Neural cell (in vitro differentiated cells): ENCODE measurements at regions not wholly inside any gene's neighbourhood (a gene's known extent, or its start where the extent isn't known, plus 50 kb on each side); places are given as distances from the start of the nearest gene placed in this dataset.

Source experiments
- H2AFZ ChIP-seq: fragments of 200-600, 300-800 bp; sonication (generic), shearing (Covaris generic); 2 replicates; pipeline ENCODE4 v1.6.0; 2014; ENCODE audit warnings: low read depth, mild to moderate bottlenecking, antibody characterized with exemption, low read length, moderate library complexity
- H3F3A ChIP-seq: fragments of 200-600 bp; shearing (Covaris generic); 2 replicates; pipeline ENCODE4 v1.6.1; 2016; ENCODE audit warnings: mild to moderate bottlenecking, moderate library complexity, mixed read lengths, antibody characterized with exemption, low read length; ENCODE audit not compliant: insufficient read depth, poor library complexity, severe bottlenecking
- H3K27ac ChIP-seq: fragments of 200-600, 300-800 bp; sonication (generic), shearing (Covaris generic); 2 replicates; pipeline ENCODE4 v1.5.1; 2014; ENCODE audit warnings: mild to moderate bottlenecking, low read length, moderate library complexity
- H3K27me3 ChIP-seq: fragments of 300-800, 200-600 bp; sonication (generic), shearing (Covaris generic); 2 replicates; pipeline ENCODE4 v1.6.0; 2014; ENCODE audit warnings: mild to moderate bottlenecking, low read depth, low read length, moderate library complexity; ENCODE audit not compliant: insufficient read depth
- H3K36me3 ChIP-seq: fragments of 300-800, 200-600 bp; sonication (generic), shearing (Covaris generic); 2 replicates; pipeline ENCODE4 v1.5.1; 2014; ENCODE audit warnings: mild to moderate bottlenecking, antibody characterized with exemption, low read length, moderate library complexity; ENCODE audit not compliant: insufficient read depth
- H3K4me2 ChIP-seq: fragments of 300-800, 200-600 bp; sonication (generic), shearing (Covaris generic); 2 replicates; pipeline ENCODE4 v1.6.0; 2014; ENCODE audit warnings: mild to moderate bottlenecking, low read length
- H3K4me3 ChIP-seq: fragments of 300-800, 200-600 bp; sonication (generic), shearing (Covaris generic); 2 replicates; pipeline ENCODE4 v1.5.1; 2014; ENCODE audit warnings: mild to moderate bottlenecking, low read length, moderate library complexity
- H3K79me2 ChIP-seq: fragments of 200-600 bp; shearing (Covaris generic); replicated peaks from 2 replicates; pipeline ENCODE4 v1.6.0; 2014; ENCODE audit warnings: mild to moderate bottlenecking, low read length, moderate library complexity; ENCODE audit not compliant: insufficient read depth
- H3K9ac ChIP-seq: fragments of 300-800, 200-600 bp; sonication (generic), shearing (Covaris generic); 2 replicates; pipeline ENCODE4 v1.6.1; 2016; ENCODE audit warnings: mild to moderate bottlenecking, low read length, mixed read lengths
- H3K9me2 ChIP-seq: fragments of 200-600 bp; shearing (Covaris generic); 2 replicates; pipeline ENCODE4 v1.6.1; 2016; ENCODE audit warnings: mild to moderate bottlenecking, low read length, mixed read lengths; ENCODE audit not compliant: insufficient read depth
- H3K9me3 ChIP-seq: fragments of 200-600, 300-800 bp; sonication (generic), shearing (Covaris generic); 2 replicates; pipeline ENCODE4 v1.6.1; 2016; ENCODE audit warnings: mild to moderate bottlenecking, mixed run types, low read length, moderate library complexity, mixed read lengths
- H4K20me1 ChIP-seq: fragments of 200-600 bp; shearing (Covaris generic); 2 replicates; pipeline ENCODE4 v1.6.1; 2016; ENCODE audit warnings: mild to moderate bottlenecking, mixed run types; ENCODE audit not compliant: insufficient read depth
- CTCF ChIP-seq: fragments of 450-650 bp; IDR thresholded peaks from 2 replicates; pipeline ENCODE4 v1.5.1; 2014; ENCODE audit warnings: antibody characterized with exemption, mild to moderate bottlenecking, moderate library complexity; ENCODE audit not compliant: poor library complexity, severe bottlenecking
- EP300 ChIP-seq: fragments of 450-650 bp; conservative IDR thresholded peaks from 2 replicates; pipeline ENCODE4 v1.6.1; 2014; ENCODE audit warnings: antibody characterized with exemption, mild to moderate bottlenecking, moderate library complexity; ENCODE audit not compliant: poor library complexity, severe bottlenecking
- EZH2 ChIP-seq: fragments of 200-600, 300-800 bp; shearing (Covaris generic), sonication (generic); IDR thresholded peaks from 2 replicates; pipeline ENCODE4 v1.6.1; 2014; ENCODE audit warnings: antibody characterized with exemption, low read length, borderline replicate concordance, mild to moderate bottlenecking; ENCODE audit not compliant: insufficient read depth, poor library complexity, severe bottlenecking
- MXI1 ChIP-seq: fragments of 450-650 bp; conservative IDR thresholded peaks from 2 replicates; pipeline ENCODE4 v1.6.1; 2014; ENCODE audit warnings: antibody characterized with exemption, mild to moderate bottlenecking; ENCODE audit not compliant: poor library complexity, severe bottlenecking
- POLR2AphosphoS5 ChIP-seq: IDR thresholded peaks from 2 replicates; pipeline ENCODE4 v1.6.1; 2012
- RAD21 ChIP-seq: fragments of 450-650 bp; conservative IDR thresholded peaks from 2 replicates; pipeline ENCODE4 v1.6.1; 2014; ENCODE audit warnings: antibody characterized with exemption, mild to moderate bottlenecking, moderate library complexity
- REST ChIP-seq: IDR thresholded peaks from 2 replicates; pipeline ENCODE4 v1.6.1; 2012; ENCODE audit warnings: borderline replicate concordance
- SMC3 ChIP-seq: fragments of 450-650 bp; conservative IDR thresholded peaks from 2 replicates; pipeline ENCODE4 v1.6.1; 2014; ENCODE audit warnings: antibody characterized with exemption, mild to moderate bottlenecking, moderate library complexity; ENCODE audit not compliant: poor library complexity
- TAF1 ChIP-seq: IDR thresholded peaks from 2 replicates; pipeline ENCODE4 v1.6.1; 2012; ENCODE audit warnings: low read depth

GRCh38 chr18:67862069-67862468 lies 345.5 kb upstream of the DSEL start:
- no peaks in the 10 kb centered on the region for H3K36me3 ChIP-seq
- no peaks in the 10 kb centered on the region for H3F3A ChIP-seq
- H3K27me3 ChIP-seq: no peaks in the 10 kb centered on the region
- H3K4me2 ChIP-seq: no peak overlapping the region
- H3K79me2 ChIP-seq: no peaks in the 10 kb centered on the region
- H4K20me1 ChIP-seq: no peaks in the 10 kb centered on the region
- H3K9ac ChIP-seq: no peak overlapping the region
- H2AFZ ChIP-seq: no peak overlapping the region
- H3K9me2 ChIP-seq: no peaks in the 10 kb centered on the region
- H3K4me3 ChIP-seq: no peak overlapping the region
- H3K9me3 ChIP-seq: no peaks in the 10 kb centered on the region
- TF ChIP-seq MXI1: no peak
- TF ChIP-seq REST: no peak
- TF ChIP-seq CTCF: no peak
- no peak for TF ChIP-seq TAF1
- no peak for TF ChIP-seq EP300
- TF ChIP-seq EZH2: no peak
- TF ChIP-seq POLR2AphosphoS5: no peak
- no peak for TF ChIP-seq SMC3
- no peak for TF ChIP-seq RAD21
- H3K27ac ChIP-seq: no peak overlapping the region

GRCh38 chr18:67854340-67854739 lies 337.8 kb upstream of the DSEL start:
- H3K4me3 ChIP-seq: no peak overlapping the region
- H3K27me3 ChIP-seq: no peaks in the 10 kb centered on the region
- H4K20me1 ChIP-seq: no peaks in the 10 kb centered on the region
- no peak overlapping the region for H3K9ac ChIP-seq
- H3K36me3 ChIP-seq: no peaks in the 10 kb centered on the region
- H3K27ac ChIP-seq: no peak overlapping the region
- no peak overlapping the region for H3K4me2 ChIP-seq
- H3K9me2 ChIP-seq: no peaks in the 10 kb centered on the region
- H3F3A ChIP-seq: no peaks in the 10 kb centered on the region
- H2AFZ ChIP-seq: no peak overlapping the region
- no peaks in the 10 kb centered on the region for H3K79me2 ChIP-seq
- no peaks in the 10 kb centered on the region for H3K9me3 ChIP-seq
- TF ChIP-seq TAF1: no peak
- no peak for TF ChIP-seq RAD21

- H3K9ac ChIP-seq: no peak overlapping the region
- no peaks in the 10 kb centered on the region for H3F3A ChIP-seq
- H2AFZ ChIP-seq: no peak overlapping the region
- TF ChIP-seq POLR2AphosphoS5: no peak
- no peak for TF ChIP-seq CTCF
- no peak for TF ChIP-seq MXI1
- no peak for TF ChIP-seq EZH2
- no peak for TF ChIP-seq SMC3
- no peak for TF ChIP-seq EP300
- TF ChIP-seq REST: no peak
- no peak for TF ChIP-seq TAF1
- no peak for TF ChIP-seq RAD21
- no peak overlapping the region for H3K4me2 ChIP-seq
- H3K9me2 ChIP-seq: no peaks in the 10 kb centered on the region
- peaks cover 6% of the 10 kb centered on the region for H3K9me3 ChIP-seq
- no peak overlapping the region for H3K4me3 ChIP-seq
- no peaks in the 10 kb centered on the region for H3K36me3 ChIP-seq
- no peaks in the 10 kb centered on the region for H3K27me3 ChIP-seq
- H3K27ac ChIP-seq: no peak overlapping the region
- no peaks in the 10 kb centered on the region for H3K79me2 ChIP-seq
- no peaks in the 10 kb centered on the region for H4K20me1 ChIP-seq
Observed at GRCh38 chr18:67846422-67847098, 330.0 kb upstream of the DSEL start.
